HEK293T (cell line): ENCODE measurements at regions not wholly inside any gene's neighbourhood (a gene's known extent, or its start where the extent isn't known, plus 50 kb on each side); places are given as distances from the start of the nearest gene placed in this dataset.

Experiments
- CTCF ChIA-PET: fragments of 350-600 bp; formaldehyde crosslinking; extraction: SDS; loops from one replicate; lab custom pipeline; 2021; ENCODE audit warnings: antibody characterized with exemption, inconsistent platforms; lab: Yijun Ruan, JAX
- POLR2A ChIA-PET: fragments of 350-600 bp; formaldehyde crosslinking; extraction: SDS; loops from one replicate; lab custom pipeline; 2020; ENCODE audit warnings: antibody characterized with exemption, inconsistent platforms; lab: Yijun Ruan, JAX
- DNase-seq: peaks from one replicate; pipeline ENCODE4 v3.0.0; 2012; ENCODE audit warnings: mixed read lengths; ENCODE audit errors: extremely low spot score
- ARNT ChIP-seq: fragments of 450-650 bp; IDR thresholded peaks from 2 replicates; pipeline ENCODE4 v1.6.1; 2017; ENCODE audit warnings: mild to moderate bottlenecking
- BHLHE40 ChIP-seq: fragments of 450-650 bp; IDR thresholded peaks from 2 replicates; pipeline ENCODE4 v1.6.1; 2016; ENCODE audit warnings: mild to moderate bottlenecking, moderate library complexity, borderline replicate concordance
- CTBP1 ChIP-seq: fragments of 450-650 bp; IDR thresholded peaks from 2 replicates; pipeline ENCODE4 v1.6.1; 2016; ENCODE audit warnings: borderline replicate concordance
- ELF4 ChIP-seq: fragments of 450-650 bp; IDR thresholded peaks from 2 replicates; pipeline ENCODE4 v1.6.1; 2017; ENCODE audit warnings: antibody characterized with exemption
- FOXA1 ChIP-seq: fragments of 450-650 bp; IDR thresholded peaks from 2 replicates; pipeline ENCODE4 v1.6.1; 2016; ENCODE audit warnings: mild to moderate bottlenecking
- FOXK2 ChIP-seq: fragments of 450-650 bp; IDR thresholded peaks from 2 replicates; pipeline ENCODE4 v1.6.1; 2016; ENCODE audit warnings: mild to moderate bottlenecking
- FOXM1 ChIP-seq: fragments of 450-650 bp; IDR thresholded peaks from 2 replicates; pipeline ENCODE4 v1.6.1; 2017; ENCODE audit warnings: mild to moderate bottlenecking, borderline replicate concordance
- HDGF ChIP-seq: fragments of 450-650 bp; IDR thresholded peaks from 2 replicates; pipeline ENCODE4 v1.6.1; 2017; ENCODE audit warnings: antibody characterized with exemption, borderline replicate concordance
- L3MBTL2 ChIP-seq: fragments of 450-650 bp; conservative IDR thresholded peaks from 2 replicates; pipeline ENCODE4 v1.6.1; 2016; ENCODE audit warnings: mild to moderate bottlenecking
- LEF1 ChIP-seq: fragments of 450-650 bp; IDR thresholded peaks from 2 replicates; pipeline ENCODE4 v1.6.1; 2017; ENCODE audit warnings: mild to moderate bottlenecking, borderline replicate concordance
- NFRKB ChIP-seq: fragments of 450-650 bp; IDR thresholded peaks from 2 replicates; pipeline ENCODE4 v1.6.1; 2016; ENCODE audit warnings: mild to moderate bottlenecking, moderate library complexity
- SP1 ChIP-seq: fragments of 450-650 bp; IDR thresholded peaks from 2 replicates; pipeline ENCODE4 v1.6.1; 2017
- SUZ12 ChIP-seq: fragments of 450-650 bp; IDR thresholded peaks from 2 replicates; pipeline ENCODE4 v1.6.1; 2016; ENCODE audit warnings: mild to moderate bottlenecking
- TARDBP ChIP-seq: fragments of 450-650 bp; IDR thresholded peaks from 2 replicates; pipeline ENCODE4 v1.6.1; 2016
- ZNF384 ChIP-seq: fragments of 450-650 bp; IDR thresholded peaks from 2 replicates; pipeline ENCODE4 v1.6.1; 2016
- TF ChIP-seq, protein P1 (sequence below): fragments of 450-650 bp; IDR thresholded peaks from 2 replicates; pipeline ENCODE4 v1.6.1; 2016

DNA sequence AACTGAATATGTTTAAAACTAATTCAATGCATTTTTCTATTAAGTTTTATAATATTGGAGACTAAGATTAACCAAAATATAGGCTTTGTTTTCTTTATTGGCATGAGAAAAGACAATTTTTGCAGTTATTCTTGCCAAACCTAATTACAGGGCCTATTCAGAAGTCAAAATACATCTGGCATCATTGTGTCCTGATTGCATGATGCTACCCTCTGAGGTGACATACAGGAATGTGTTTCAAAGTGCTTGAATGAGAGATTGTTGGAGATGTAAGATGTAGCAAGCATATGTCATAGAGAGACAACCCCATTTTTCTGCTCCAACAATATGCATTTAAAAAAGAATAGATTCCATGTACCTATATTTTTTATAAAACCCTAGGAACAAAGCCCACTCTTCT lies 1036.4 kb downstream of the PCDH18 start:
- POLR2A ChIA-PET, result no interaction called here
- no peak for DNase-seq
- TF ChIP-seq HDGF, result no peak
- no peak for TF ChIP-seq ZNF384
- TF ChIP-seq BHLHE40, result no peak
- TF ChIP-seq FOXK2, result no peak
- no peak for TF ChIP-seq ELF4
- TF ChIP-seq ARNT, result no peak
- TF ChIP-seq SP1, result no peak
- TF ChIP-seq TARDBP, result no peak
- no peak for TF ChIP-seq SUZ12
- no peak for TF ChIP-seq NFRKB
- TF ChIP-seq CTBP1, result no peak
- TF ChIP-seq LEF1, result no peak
- no peak for TF ChIP-seq FOXA1
- TF ChIP-seq FOXM1, result no peak
- CTCF ChIA-PET, result no interaction called here

DNA sequence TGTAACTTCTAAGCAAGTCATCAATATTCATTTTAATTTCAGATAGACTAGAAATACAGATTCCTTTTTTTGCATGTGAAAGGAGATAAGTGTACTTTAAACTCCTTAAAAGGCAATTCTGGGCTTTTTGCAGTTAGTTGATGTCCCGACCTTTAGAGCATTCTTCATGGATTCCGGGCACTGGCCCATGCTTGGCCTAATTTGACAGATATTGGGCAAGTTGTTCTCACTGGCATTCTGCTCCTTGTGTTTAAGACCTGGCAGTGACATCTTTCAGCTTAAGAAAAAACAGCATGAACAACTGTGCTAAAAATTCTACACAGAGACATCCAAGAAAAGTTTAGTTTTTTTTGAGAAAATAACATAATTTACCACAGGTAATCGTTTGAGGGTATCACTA lies 1037.2 kb downstream of the PCDH18 start:
- ChIA-PET POLR2A (no interaction called here), CTCF (no interaction called here)
- TF ChIP-seq SUZ12 (no peak), HDGF (no peak), ARNT (no peak), LEF1 (no peak), NFRKB (no peak), FOXA1 (no peak), FOXM1 (no peak), L3MBTL2 (no peak), ZNF384 (no peak), CTBP1 (no peak), TARDBP (no peak), FOXK2 (no peak), BHLHE40 (no peak), SP1 (no peak), ELF4 (no peak)
- TF ChIP-seq, protein P1, sequence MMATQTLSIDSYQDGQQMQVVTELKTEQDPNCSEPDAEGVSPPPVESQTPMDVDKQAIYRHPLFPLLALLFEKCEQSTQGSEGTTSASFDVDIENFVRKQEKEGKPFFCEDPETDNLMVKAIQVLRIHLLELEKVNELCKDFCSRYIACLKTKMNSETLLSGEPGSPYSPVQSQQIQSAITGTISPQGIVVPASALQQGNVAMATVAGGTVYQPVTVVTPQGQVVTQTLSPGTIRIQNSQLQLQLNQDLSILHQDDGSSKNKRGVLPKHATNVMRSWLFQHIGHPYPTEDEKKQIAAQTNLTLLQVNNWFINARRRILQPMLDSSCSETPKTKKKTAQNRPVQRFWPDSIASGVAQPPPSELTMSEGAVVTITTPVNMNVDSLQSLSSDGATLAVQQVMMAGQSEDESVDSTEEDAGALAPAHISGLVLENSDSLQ, result no peak
- no peak for DNase-seq

DNA sequence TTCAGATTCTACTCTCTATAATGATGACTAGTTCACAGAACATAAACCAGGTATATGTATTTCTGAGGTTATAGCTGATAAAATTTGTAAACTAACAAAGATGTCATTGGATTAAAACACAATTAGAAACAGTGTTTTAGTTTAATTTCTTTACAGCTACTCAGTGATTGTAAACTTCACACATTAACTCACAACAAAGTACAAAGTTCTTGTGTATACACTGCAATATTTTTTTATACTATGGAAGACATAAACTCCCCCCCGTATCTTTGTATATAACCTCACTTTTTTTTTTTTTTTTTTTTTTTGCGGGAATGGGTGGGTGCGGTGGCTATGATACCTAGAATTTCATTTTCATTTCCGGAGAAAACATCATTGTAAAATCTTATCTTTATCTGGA lies 1043.2 kb downstream of the PCDH18 start:
- CTCF ChIA-PET, result no interaction called here
- no peak for DNase-seq
- TF ChIP-seq TARDBP (no peak), ELF4 (no peak), ZNF384 (no peak), FOXA1 (no peak), SUZ12 (no peak), CTBP1 (no peak), LEF1 (no peak), L3MBTL2 (no peak)
- TF ChIP-seq, protein P1, result no peak
- POLR2A ChIA-PET, result no interaction called here

DNA sequence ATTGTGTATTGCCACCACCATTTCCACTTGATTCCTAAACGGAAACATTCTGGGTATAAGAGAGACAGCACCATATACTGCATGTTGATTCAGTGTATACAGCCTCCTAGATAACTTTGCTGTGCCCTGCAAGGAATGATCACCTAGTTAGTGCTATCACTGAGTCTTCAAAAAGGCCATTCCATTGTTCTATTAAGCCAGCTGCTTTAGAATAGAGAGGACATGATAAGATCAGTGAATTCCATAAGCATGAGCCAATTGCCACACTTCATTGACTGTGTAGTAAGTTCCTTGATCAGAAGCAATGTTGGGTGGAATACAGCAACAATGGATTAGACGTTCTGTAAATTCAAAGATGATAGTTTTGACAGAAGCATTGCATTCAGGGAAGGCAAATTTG lies 1047.3 kb downstream of the PCDH18 start:
- no peak for DNase-seq
- CTCF ChIA-PET, result no interaction called here
- TF ChIP-seq TARDBP (no peak), CTBP1 (no peak), BHLHE40 (no peak), ARNT (no peak)
- TF ChIP-seq, protein P1, result no peak
- POLR2A ChIA-PET, result no interaction called here

DNA sequence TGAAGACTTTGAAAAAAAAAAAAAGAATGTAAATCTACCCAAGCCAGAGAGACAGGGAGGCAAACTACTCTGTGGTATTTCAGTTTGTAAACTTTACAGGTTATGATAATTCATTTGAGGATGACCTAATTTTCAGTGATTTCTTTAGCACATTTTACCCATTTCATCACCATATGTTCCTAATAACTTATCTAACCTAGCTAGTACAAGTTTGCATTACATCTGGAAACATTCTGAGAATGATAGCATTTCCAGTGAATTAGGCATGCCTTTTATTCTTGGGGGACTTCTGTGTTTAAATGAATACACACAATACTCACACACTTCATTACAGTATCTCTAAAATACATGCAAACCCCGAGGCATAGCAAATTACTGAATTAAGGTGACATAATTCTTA lies 1055.5 kb downstream of the PCDH18 start:
- ChIA-PET CTCF (no interaction called here), POLR2A (no interaction called here)
- TF ChIP-seq TARDBP (no peak), NFRKB (no peak)
- no peak for DNase-seq

DNA sequence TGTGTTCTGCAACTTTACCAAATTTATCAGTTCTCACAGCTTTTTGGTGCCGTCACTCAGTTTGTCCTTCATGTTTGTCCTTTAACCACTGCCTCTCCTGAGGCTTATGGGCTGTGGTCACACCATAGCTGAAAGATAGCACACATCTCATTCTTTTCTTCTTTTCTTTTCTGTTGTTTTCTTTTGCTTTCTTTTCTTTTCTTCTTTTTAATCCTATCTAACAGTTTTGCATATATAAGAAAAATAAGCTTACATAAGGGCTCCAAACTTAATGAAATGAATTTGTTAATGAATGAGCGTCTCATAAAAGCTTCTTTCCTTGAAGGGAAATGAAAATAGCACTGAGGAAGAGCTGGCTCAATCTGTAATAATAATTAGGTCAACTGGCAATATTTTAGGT lies 1061.2 kb downstream of the PCDH18 start:
- POLR2A ChIA-PET, result no interaction called here
- DNase-seq, result no peak
- CTCF ChIA-PET, result no interaction called here
- TF ChIP-seq FOXA1, result no peak

DNA sequence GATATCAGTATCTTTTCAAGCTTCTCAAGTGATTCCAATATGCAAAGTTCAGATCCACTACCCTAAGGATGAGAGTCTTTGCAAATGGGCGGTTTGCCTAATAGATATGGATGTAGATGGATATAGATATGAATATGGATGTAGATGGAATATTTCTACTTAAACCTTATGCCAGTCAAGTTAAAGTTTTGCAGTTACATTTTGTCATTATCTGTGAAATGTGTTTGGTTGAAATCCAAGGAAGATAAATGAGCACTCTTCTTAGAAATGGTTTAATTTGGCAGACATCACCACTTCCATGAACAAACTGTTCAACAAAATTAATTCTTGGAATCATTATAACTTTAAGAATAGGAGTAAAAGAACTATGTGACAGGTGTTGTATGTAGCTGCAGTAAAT lies 1066.6 kb downstream of the PCDH18 start:
- POLR2A ChIA-PET, result no interaction called here
- no peak for TF ChIP-seq SP1
- TF ChIP-seq L3MBTL2, result no peak
- TF ChIP-seq HDGF, result no peak
- CTCF ChIA-PET, result no interaction called here
- DNase-seq, result no peak

DNA sequence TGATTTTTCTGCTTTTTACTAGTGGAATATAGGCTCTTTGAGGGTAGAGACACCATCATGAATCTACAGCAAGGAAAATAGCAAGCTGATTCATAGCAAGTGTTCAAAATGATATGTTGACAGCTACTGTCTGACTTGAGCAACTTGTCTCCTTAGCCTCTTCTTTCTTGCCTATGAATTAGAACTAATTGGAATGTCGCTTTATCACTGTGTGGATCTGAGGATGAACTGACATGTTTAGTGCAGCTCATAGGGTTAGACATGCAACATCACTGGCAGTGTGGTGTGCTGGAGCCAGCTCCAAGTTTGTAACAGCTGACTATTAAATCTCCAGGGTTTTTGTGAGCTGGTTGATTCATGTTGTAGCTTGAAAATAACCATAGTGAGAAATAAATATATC lies 1068.4 kb downstream of the PCDH18 start:
- TF ChIP-seq CTBP1, result no peak
- TF ChIP-seq TARDBP, result no peak
- TF ChIP-seq BHLHE40, result no peak
- TF ChIP-seq FOXM1, result no peak
- TF ChIP-seq, protein P1, result no peak
- no peak for TF ChIP-seq LEF1
- TF ChIP-seq FOXK2, result no peak
- no peak for TF ChIP-seq ELF4
- TF ChIP-seq L3MBTL2, result no peak
- no peak for DNase-seq
- CTCF ChIA-PET, result no interaction called here
- POLR2A ChIA-PET, result no interaction called here
